Transverse colon (tissue), 4 donors: ENCODE measurements at regions not wholly inside any gene's neighbourhood (a gene's known extent, or its start where the extent isn't known, plus 50 kb on each side); places are given as distances from the start of the nearest gene placed in this dataset.

Source experiments
- DNase-seq: peaks from one replicate; pipeline ENCODE4 v3.0.0-alpha.2; 2019
- H3K27ac ChIP-seq, 4 donors: fragments of 200-600 bp; sonication (generic); 2 replicates each; pipeline ENCODE4 v1.5.1; 2016 to 2018; ENCODE audit warnings: inconsistent platforms in 4 of 4
- H3K27me3 ChIP-seq: fragments of 200-600 bp; sonication (generic); 2 replicates; pipeline ENCODE4 v1.5.1; 2017; ENCODE audit warnings: inconsistent platforms
- H3K36me3 ChIP-seq, 4 donors: fragments of 200-600 bp; sonication (generic); 2 replicates each; pipeline ENCODE4 v1.5.1; 2017 to 2019; ENCODE audit warnings: inconsistent platforms in 4 of 4
- H3K4me1 ChIP-seq, 4 donors: fragments of 200-600 bp; sonication (generic); 2 replicates each; pipeline ENCODE4 v1.5.1; 2017 to 2020; ENCODE audit warnings: inconsistent platforms in 4 of 4
- H3K4me3 ChIP-seq, 4 donors: fragments of 200-600 bp; sonication (generic); 1 replicate in 1 of 4; 2 replicates in 3 of 4; pipeline versions ENCODE4 v1.5.1 to v1.6.1; 2017 to 2019; ENCODE audit warnings: inconsistent platforms in 4 of 4
- H3K9me3 ChIP-seq, 2 donors: fragments of 200-600 bp; sonication (generic); 2 replicates each; pipeline ENCODE4 v1.5.1; 2017 to 2019; ENCODE audit warnings: inconsistent platforms in 2 of 2
- CTCF ChIP-seq, 5 experiments: fragments of 200-600 bp in 3 of 5; fragments of 450-650 bp in 2 of 5; sonication (generic) in 3 of 5; IDR thresholded peaks; 1 replicate in 2 of 5; 2 replicates in 3 of 5; pipeline ENCODE4 v1.5.1; 2016 to 2017; ENCODE audit warnings: antibody characterized with exemption in 5 of 5, inconsistent platforms in 3 of 5, mild to moderate bottlenecking in 2 of 5, moderate library complexity in 1 of 5
- EP300 ChIP-seq: sonication (generic); formaldehyde crosslinking; IDR thresholded peaks from one replicate; pipeline ENCODE4 v1.6.1; 2017; ENCODE audit warnings: antibody characterized with exemption, low read depth
- POLR2A ChIP-seq: fragments of 450-650 bp; IDR thresholded peaks from one replicate; pipeline ENCODE4 v1.6.1; 2016; ENCODE audit warnings: antibody characterized with exemption, mild to moderate bottlenecking, moderate library complexity
- POLR2AphosphoS5 ChIP-seq, 3 donors: sonication (generic); formaldehyde crosslinking; IDR thresholded peaks; one replicate each; pipeline ENCODE4 v1.6.1; 2016; ENCODE audit warnings: antibody characterized with exemption in 3 of 3
- WGBS, 2 donors: methylation state at CpG; one replicate each; pipeline ENCODE4 v1.1.5; 2018; ENCODE audit warnings: low coverage in 1 of 2; 5-methylcytosine and 5-hydroxymethylcytosine counted together
- in situ Hi-C, 4 donors: fragments of 200-750 bp; cut with MboI; loops; one replicate each; pipeline versions ENCODE4 v1.15.0 to v1.15.1; 2017; ENCODE audit warnings: low sequenced_read_pairs in 3 of 4, low pct_ligation_motif_present in 1 of 4, low pct_unique_long_range_greater_than_20kb in 1 of 4
- intact Hi-C: fragments of 100-400 bp; cut with DNase I; formaldehyde crosslinking; loops from one replicate; pipeline ENCODE4 v1.15.1; 2023; ENCODE audit warnings: low total_unique reads

DNA sequence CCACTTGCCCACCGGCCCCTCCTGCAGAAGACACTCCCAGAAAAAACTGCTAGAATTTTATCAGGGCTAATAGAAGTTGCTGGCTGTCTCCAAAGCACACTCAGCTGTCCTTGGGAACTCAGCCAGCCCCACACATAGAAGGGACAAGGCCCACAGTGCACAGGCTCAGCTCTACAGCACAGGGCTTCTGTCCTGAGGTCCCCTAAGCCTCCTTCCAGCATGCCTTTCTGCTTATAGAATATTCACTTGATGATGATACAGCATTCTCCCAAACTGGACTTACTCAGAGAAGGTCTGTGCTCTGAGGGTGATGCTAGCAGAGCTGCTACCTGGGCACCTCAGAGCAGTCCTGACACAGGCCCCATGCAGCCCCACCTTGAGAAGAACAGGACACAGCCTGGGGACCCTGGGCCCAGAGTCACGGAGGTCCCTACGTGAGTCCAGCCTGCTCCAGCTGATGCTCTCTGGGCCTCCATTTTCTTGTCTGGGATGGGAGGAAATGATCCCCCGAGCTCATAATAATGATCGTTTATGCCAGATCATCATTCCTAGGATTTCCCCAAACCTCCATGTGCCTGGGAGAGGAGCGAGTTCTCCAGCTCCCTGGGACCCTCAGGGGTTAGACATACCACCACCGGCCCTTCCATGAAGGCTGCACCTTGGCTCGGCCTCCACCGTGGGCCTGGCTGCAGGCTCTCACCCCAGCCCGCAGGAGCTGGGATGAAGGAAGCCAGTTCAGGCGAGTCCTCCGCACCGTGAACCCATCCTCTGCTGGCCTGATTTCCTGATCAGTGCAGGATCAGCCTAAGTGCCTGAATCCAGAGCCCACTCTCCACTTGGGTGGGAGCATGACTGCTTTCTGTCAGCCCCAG is 145.6 kb downstream of the ZNF248 start:
- no peaks in the 10 kb centered on the region for H3K36me3 ChIP-seq
- in situ Hi-C loops, result no loop called here
- no peak for DNase-seq
- H3K4me3 ChIP-seq, result no peak overlapping the region
- H3K27ac ChIP-seq, result no peak overlapping the region
- TF ChIP-seq EP300 (no peak), CTCF (IDR thresholded peaks at IDR 0.05) (no peak)
- H3K4me1 ChIP-seq, result no peaks in the 10 kb centered on the region
- intact Hi-C loops, result no loop called here
- no peaks in the 10 kb centered on the region for H3K9me3 ChIP-seq
- no peaks in the 10 kb centered on the region for H3K27me3 ChIP-seq
- WGBS, 2 donors, result 75% methylated on average over 13 of the region's 13 CpGs; no CpG with 5 or more reads in 1 of the 2 donors

DNA sequence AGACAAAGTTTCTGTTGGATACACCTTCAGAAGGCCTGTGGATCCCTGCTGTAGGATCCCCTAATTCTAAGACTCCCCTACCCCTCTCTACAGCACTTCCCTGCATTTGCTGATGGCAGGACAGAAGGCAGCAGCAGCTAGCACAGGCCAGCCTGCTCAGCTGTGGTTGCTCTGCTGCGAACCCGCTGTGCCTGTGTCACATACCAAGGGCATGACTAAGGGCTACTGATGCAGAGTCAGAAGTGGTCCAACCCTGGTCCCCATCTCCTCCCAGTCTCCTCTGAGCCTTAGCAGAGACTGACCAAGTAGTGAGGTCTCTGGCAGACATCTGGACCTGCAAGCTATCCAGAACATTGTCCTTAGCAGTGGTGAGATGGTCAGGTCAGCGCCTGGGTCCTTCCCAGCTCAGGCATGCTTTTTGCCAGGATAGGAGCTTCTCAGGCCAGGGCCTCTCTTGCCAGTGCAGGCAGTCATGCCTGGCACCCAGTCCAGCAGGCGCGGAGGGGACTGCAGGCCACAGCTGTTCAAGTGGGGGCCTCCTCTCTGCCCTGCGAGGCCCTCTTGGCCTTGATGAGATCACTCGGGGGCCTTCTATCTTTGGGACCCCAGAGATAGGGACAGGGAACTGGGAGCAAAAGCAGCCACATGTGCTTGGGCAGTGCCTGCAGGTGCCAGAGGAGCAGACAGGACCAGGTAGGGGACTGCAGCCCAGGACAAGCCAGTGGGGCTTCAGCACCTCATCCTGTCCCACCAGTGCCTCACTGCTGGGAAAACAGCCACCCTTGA is 146.4 kb downstream of the ZNF248 start:
- no peak for TF ChIP-seq POLR2A
- TF ChIP-seq CTCF (IDR thresholded peaks at IDR 0.05), result no peak
- no peak for TF ChIP-seq EP300
- no peak for TF ChIP-seq POLR2AphosphoS5 (IDR thresholded peaks at IDR 0.05)
- intact Hi-C loops, result no loop called here
- DNase-seq, result no peak
- no peak overlapping the region for H3K4me3 ChIP-seq
- no peaks in the 10 kb centered on the region for H3K4me1 ChIP-seq
- WGBS, 2 donors, result 87% methylated on average over 7 of the region's 7 CpGs; no CpG with 5 or more reads in 1 of the 2 donors
- H3K27me3 ChIP-seq, result no peaks in the 10 kb centered on the region
- H3K27ac ChIP-seq, result no peak overlapping the region
- H3K36me3 ChIP-seq, result no peaks in the 10 kb centered on the region
- no peaks in the 10 kb centered on the region for H3K9me3 ChIP-seq
- in situ Hi-C loops, result no loop called here

DNA sequence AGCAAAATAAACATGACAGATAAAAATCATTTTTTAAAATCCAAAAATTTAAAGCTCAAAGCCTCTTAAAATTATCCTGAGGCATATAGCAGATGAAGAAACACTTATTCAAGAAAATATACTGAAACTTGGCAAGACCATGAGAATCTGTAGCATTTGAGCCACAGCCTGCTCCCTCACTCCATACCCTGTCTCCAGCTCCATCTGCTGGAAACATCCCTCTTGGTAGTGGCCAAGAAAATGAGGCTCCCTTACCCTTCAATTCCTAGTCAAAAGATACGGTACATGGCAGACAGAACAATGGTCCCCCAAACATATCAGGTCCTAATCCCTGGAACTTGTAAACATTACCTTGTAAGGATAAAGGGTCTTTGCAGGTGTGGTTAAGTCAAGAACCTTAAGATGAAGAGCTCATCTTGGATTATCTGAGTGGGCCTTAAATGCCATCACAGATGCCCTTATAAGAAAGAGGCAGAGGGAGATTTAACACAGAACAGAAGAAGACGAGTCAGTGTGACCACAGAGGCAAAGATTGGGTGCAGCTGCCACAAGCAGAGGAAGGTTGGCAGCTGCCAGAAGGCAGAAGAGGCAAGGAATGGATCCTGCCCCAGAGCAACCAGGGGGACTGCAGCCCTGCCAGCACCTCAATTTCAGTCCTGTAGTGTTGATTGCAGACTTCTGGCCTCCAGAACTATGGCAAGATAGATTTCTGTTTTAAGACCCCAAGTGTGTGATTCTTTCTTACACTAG is 149.4 kb downstream of the ZNF248 start:
- no peak for DNase-seq
- H3K4me3 ChIP-seq, result no peak overlapping the region
- 49 to 50% methylated on average over 2 of the region's 2 CpGs for WGBS, 2 donors
- H3K27me3 ChIP-seq, result no peaks in the 10 kb centered on the region
- H3K9me3 ChIP-seq, result no peaks in the 10 kb centered on the region
- intact Hi-C loops, result no loop called here
- H3K4me1 ChIP-seq, result no peaks in the 10 kb centered on the region
- in situ Hi-C loops, result no loop called here
- TF ChIP-seq EP300 (no peak), POLR2A (no peak), CTCF (IDR thresholded peaks at IDR 0.05) (no peak), POLR2AphosphoS5 (IDR thresholded peaks at IDR 0.05) (no peak)
- no peaks in the 10 kb centered on the region for H3K36me3 ChIP-seq
- H3K27ac ChIP-seq, result no peak overlapping the region

GRCh38 chr10:37704566-37704965 is 152.8 kb downstream of the ZNF248 start:
- H3K27ac ChIP-seq, result no peak overlapping the region
- H3K36me3 ChIP-seq, result no peaks in the 10 kb centered on the region
- intact Hi-C loops, result no loop called here
- H3K27me3 ChIP-seq, result no peaks in the 10 kb centered on the region
- no peaks in the 10 kb centered on the region for H3K4me1 ChIP-seq
- TF ChIP-seq EP300 (no peak), POLR2A (no peak), CTCF (IDR thresholded peaks at IDR 0.05) (no peak), POLR2AphosphoS5 (IDR thresholded peaks at IDR 0.05) (no peak)
- in situ Hi-C loops, result no loop called here
- H3K9me3 ChIP-seq, result no peaks in the 10 kb centered on the region
- WGBS, 2 donors, result 56% methylated on average over 4 of the region's 4 CpGs; no CpG with 5 or more reads in 1 of the 2 donors
- H3K4me3 ChIP-seq, result no peak overlapping the region
- no peak for DNase-seq
